NCI-H2227 (cell line): ENCODE measurements at regions not wholly inside any gene's neighbourhood (a gene's known extent, or its start where the extent isn't known, plus 50 kb on each side); places are given as distances from the start of the nearest gene placed in this dataset.

Experiments
- DNase-seq: peaks from one replicate; lab custom pipeline; 2025; ENCODE audit not compliant: unreplicated experiment; lab: John Stamatoyannopoulos, UW

GRCh38 chr14:86464341-86464740 lies 934.4 kb downstream of the FLRT2 start:
- no peak for DNase-seq

GRCh38 chr14:86462193-86462753 lies 932.3 kb downstream of the FLRT2 start:
- DNase-seq = no peak

DNA sequence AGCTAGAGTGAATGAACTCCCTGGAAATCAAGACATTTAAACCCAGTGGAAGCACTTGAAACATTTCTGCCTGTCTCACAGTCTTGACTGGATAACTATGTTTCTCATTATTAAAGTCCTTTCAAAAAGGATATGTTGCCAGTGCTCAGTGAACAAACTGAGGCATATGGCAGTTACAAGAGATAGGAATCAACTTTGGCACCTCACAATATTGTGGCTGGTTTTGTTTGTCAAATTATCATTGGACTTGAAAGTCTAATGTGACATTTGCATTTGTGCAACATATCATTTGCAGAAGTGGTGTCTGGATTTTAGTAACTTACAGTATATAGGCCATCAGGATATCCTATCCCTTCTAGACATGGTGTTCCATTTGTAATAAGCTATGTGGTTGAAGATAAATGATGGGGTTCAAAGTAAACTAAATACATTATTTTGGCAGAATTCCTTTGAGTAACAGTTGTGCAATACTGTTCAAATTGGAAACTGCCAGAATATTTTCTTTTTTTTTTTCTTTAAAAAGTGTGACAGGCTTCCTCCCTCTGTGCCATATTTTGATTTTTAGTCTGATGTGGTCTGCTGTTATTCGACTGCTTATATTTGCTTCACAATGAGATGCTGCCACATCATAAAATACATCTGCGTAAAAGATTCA lies 927.7 kb downstream of the FLRT2 start:
- no peak for DNase-seq

DNA sequence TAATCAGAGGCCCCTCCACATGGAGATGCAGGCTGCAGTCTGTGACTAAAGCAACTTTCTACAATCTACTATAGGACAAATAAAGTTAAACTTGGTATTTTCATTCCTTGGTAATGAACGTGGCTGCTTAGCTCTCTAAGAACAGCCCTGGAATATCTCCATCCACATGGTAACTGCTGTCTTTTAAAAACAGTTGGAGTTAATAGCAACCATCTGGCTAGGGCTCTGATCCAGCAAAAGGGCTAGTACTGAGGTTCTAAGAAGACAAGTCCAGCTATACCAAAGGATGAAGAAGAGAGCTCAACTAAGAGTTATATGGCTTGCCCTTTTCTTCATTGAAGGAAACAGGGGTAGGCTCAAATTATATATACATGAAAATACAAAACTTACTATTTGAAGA lies 920.1 kb downstream of the FLRT2 start:
- no peak for DNase-seq

DNA sequence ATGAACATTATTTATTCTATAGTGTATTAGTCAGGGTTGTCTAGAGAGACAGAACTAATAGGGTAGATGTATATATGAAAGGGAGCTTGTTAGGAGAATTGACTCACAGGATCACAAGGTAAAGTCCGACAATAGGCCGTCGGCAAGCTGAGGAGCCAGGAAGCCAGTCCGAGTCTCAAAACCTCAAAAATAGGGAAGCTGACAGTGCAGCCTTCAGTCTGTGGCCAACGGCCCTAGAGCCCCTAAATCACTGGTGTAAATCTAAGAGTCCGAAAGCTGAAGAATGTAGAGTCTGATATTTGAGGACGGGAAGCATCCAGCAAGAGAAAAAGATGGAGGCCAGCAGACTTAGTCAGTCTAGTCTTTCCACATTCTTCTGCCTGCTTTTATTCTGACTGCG lies 912.2 kb downstream of the FLRT2 start:
- DNase-seq = no peak

DNA sequence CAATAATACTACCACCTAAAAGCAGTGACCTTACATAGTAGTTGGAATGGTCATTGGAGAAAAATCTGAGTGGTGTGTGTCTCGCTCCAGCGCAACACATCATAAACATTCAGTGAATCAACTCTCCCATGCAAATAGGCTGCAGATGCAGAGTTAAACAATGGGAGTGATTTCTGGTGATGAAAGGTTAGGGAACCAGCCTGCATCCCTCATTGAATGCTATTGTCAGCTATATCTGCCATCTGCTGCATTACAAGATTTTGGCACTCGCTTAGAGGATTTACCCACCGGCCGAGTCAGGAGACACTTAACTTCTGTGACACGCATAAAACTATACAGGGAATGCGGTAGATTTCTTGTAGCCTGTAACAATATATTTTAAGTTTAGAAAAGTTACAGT lies 900.9 kb downstream of the FLRT2 start:
- peak; percentile 19 for DNase-seq

DNA sequence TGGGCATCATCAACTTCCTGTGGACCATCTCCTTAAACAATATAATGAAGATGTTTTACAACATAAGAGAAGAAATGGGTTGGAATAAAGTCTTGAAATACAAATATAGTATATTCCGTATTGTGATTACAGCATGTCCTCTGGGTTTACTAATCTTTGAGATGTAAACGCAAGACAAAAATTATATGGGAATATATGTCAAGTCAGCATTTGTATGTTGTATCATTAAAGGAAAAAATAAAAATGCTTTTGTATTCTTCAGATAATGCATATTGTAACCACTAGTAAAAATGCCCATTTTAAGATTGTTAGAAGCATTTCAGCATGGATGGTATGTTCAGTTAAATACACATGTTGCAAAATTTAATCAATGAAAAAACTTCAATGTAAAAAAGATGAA lies 893.3 kb downstream of the FLRT2 start:
- no peak for DNase-seq

DNA sequence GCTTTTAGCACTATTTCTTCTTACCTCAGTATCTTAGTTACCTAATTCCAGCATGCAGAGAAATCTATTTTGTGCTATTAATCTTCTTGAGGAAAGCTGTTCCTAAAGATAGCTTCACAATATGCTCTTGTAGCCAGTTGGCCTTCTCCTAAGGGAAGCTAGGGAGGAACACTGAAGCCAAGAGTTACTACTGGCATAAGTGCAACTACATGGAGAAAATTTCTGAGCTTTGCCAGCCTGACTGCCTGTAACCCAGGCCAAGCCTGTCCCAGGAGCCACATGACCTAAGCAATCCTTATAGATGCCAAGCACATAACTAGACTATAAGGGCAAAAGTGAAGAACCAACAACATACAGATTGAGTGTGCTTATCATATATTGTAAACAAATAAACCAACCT lies 890.2 kb downstream of the FLRT2 start:
- DNase-seq = no peak

- DNase-seq = no peak
Observed at GRCh38 chr14:86414146-86414545, 884.2 kb downstream of the FLRT2 start.

DNA sequence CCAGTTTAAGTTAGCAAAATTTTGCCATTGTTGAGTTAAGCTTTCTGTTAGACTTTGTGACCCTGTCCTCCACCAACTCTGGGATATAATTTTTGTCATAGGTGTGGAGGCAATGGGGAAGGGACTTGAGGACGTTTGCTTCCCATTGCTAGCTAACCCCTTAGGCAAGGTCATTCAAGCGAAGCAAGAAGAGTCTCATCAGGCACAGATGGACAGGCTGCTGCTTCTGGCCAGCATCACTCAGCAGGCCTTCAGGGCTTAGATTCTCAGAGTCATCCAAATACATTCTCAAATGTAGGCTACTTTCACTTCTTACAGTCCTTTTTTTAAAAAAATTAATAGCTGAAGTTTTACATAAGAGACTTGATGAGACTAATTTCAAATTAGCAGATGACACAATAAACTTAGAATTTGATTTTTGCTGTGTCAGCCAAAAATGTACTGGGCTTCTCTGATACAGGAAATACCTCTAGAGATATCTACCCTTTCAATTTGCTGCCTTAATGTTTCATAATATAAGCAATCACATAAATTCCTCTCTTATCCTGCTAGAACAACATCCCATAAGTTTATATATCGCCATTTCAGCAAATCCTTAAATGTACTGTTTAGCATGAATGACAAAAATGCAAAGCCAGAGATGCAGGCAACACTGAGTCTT lies 875.2 kb downstream of the FLRT2 start:
- DNase-seq = no peak

- DNase-seq = no peak
Observed at GRCh38 chr14:86404425-86404824, 874.5 kb downstream of the FLRT2 start.

DNA sequence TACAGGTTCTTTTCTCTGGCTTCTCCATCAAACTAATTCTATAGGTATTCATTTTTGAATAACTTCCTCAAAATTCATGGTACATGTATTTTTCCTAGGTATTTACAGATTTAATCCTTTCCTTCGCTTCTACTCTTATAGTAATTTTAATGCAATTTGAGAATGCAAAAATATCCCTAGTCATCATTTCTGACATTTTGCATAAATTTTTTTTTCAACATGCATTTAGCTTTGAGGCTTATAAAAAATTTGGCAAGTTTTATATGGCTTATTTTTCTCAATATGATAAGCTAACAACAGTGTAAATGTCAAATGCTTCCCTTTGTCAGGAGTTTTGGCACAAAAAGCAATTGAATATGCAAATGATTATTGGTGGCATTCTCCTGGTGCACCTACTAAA lies 872.6 kb downstream of the FLRT2 start:
- DNase-seq = no peak

DNA sequence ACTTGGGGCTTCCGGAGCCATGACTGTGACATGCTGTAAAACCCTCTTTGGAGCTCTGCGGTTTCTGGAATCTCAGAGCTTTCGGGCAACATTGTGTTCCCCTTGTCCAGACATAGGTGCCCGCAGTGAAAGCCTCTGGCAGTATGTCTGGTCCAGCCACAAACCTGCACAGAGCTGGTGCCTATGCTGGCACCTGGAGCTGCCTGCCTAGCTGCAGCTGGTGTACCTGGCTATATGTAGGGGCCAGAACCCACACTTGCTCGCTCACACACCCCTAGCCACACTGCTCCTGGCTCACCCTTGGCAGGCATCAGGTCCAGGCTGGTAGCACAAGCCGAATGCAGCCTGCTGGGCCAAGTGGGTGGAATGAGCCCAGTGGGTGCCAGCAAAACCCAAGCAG lies 861.1 kb downstream of the FLRT2 start:
- no peak for DNase-seq

GRCh38 chr14:86388216-86388615 lies 858.3 kb downstream of the FLRT2 start:
- no peak for DNase-seq

DNA sequence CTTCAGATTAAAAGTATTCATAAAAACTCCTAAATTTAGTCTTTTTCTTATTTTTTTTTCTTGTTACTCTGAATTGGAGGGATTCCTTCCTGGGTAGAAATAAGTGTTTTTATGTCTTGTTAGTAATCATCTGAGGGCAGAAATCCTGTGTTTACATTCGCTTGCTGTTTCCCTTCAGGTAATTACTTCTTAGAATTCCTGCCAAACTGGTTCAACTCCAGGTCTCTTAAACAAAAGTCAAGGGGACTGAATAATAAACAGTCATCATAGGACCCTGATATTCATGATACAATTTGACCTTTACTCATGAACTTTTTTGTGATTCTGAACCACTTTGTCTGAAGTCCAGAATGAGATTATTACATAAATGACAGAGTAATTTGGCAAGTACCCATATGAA lies 843.9 kb downstream of the FLRT2 start:
- DNase-seq = no peak

GRCh38 chr14:86372402-86372801 lies 842.5 kb downstream of the FLRT2 start:
- no peak for DNase-seq

- no peak for DNase-seq
Observed at GRCh38 chr14:86364634-86365033, 834.7 kb downstream of the FLRT2 start.

- no peak for DNase-seq
Observed at GRCh38 chr14:86363576-86363975, 833.6 kb downstream of the FLRT2 start.

- no peak for DNase-seq
Observed at GRCh38 chr14:86363047-86363446, 833.1 kb downstream of the FLRT2 start.

- DNase-seq = no peak
Observed at GRCh38 chr14:86357876-86358275, 827.9 kb downstream of the FLRT2 start.

DNA sequence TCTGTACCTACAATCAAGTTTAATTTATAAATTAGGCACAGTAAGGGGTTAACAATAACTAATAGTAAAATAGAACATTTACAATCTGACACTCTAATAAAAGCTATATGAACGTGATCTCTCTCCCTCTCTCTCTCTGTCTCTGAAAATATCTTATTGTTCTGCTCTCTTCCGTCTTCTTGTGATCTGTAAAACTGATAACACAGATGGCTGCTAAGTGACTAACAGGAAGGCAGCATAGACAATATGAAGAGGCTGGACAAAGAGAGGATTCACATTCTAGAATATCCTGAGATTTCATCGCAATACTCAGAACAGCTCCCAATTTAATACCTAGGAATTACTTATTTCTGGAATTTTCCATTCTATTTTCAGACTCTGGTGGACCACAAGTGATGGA lies 827.2 kb downstream of the FLRT2 start:
- DNase-seq = no peak

GRCh38 chr14:86346818-86347384 lies 817.0 kb downstream of the FLRT2 start:
- DNase-seq = no peak
